Lower leg skin (tissue), 3 donors: ENCODE measurements at regions not wholly inside any gene's neighbourhood (a gene's known extent, or its start where the extent isn't known, plus 50 kb on each side); places are given as distances from the start of the nearest gene placed in this dataset.

ENCODE experiments used
- POLR2A ChIP-seq, 2 donors: fragments of 450-650 bp; IDR thresholded peaks; one replicate each; pipeline ENCODE4 v1.6.1; 2016 to 2017; ENCODE audit warnings: antibody characterized with exemption in 2 of 2, mild to moderate bottlenecking in 1 of 2, moderate library complexity in 1 of 2
- TF ChIP-seq, protein P1 (sequence below), 3 donors: fragments of 450-650 bp; IDR thresholded peaks; one replicate each; pipeline ENCODE4 v1.5.1; 2016; ENCODE audit warnings: antibody characterized with exemption in 3 of 3, mild to moderate bottlenecking in 3 of 3, moderate library complexity in 2 of 3

GRCh38 chr5:98621821-98622220 is 151.6 kb upstream of the RGMB start:
- TF ChIP-seq, protein P1, sequence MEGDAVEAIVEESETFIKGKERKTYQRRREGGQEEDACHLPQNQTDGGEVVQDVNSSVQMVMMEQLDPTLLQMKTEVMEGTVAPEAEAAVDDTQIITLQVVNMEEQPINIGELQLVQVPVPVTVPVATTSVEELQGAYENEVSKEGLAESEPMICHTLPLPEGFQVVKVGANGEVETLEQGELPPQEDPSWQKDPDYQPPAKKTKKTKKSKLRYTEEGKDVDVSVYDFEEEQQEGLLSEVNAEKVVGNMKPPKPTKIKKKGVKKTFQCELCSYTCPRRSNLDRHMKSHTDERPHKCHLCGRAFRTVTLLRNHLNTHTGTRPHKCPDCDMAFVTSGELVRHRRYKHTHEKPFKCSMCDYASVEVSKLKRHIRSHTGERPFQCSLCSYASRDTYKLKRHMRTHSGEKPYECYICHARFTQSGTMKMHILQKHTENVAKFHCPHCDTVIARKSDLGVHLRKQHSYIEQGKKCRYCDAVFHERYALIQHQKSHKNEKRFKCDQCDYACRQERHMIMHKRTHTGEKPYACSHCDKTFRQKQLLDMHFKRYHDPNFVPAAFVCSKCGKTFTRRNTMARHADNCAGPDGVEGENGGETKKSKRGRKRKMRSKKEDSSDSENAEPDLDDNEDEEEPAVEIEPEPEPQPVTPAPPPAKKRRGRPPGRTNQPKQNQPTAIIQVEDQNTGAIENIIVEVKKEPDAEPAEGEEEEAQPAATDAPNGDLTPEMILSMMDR (IDR thresholded peaks at IDR 0.05): no peak
- no peak for TF ChIP-seq POLR2A (IDR thresholded peaks at IDR 0.05)
